Left ventricle myocardium superior (tissue), 1 donor: ENCODE measurements at regions not wholly inside any gene's neighbourhood (a gene's known extent, or its start where the extent isn't known, plus 50 kb on each side); places are given as distances from the start of the nearest gene placed in this dataset.
"Not testable (repeated sequence)": the region's sequence is repeated elsewhere in the genome, so short reads cannot be mapped to it uniquely, and the experiment has no call there.

Experiments
- ATAC-seq: fragments of 200-7000 bp; cut with Tn5 transposase; one replicate; pipeline ENCODE4 v1.9.1; 2020; ENCODE audit warnings: mild to moderate bottlenecking, moderate library complexity
- DNase-seq: peaks from one replicate; pipeline ENCODE4 v3.0.0-alpha.2; 2020
- intact Hi-C: fragments of 100-400 bp; cut with micrococcal nuclease; formaldehyde crosslinking; loops from one replicate; pipeline ENCODE4 v1.11.0; 2022
- donor health status: DM: no; HTN: yes; CAD: no; lungs with severe emphysema.

DNA sequence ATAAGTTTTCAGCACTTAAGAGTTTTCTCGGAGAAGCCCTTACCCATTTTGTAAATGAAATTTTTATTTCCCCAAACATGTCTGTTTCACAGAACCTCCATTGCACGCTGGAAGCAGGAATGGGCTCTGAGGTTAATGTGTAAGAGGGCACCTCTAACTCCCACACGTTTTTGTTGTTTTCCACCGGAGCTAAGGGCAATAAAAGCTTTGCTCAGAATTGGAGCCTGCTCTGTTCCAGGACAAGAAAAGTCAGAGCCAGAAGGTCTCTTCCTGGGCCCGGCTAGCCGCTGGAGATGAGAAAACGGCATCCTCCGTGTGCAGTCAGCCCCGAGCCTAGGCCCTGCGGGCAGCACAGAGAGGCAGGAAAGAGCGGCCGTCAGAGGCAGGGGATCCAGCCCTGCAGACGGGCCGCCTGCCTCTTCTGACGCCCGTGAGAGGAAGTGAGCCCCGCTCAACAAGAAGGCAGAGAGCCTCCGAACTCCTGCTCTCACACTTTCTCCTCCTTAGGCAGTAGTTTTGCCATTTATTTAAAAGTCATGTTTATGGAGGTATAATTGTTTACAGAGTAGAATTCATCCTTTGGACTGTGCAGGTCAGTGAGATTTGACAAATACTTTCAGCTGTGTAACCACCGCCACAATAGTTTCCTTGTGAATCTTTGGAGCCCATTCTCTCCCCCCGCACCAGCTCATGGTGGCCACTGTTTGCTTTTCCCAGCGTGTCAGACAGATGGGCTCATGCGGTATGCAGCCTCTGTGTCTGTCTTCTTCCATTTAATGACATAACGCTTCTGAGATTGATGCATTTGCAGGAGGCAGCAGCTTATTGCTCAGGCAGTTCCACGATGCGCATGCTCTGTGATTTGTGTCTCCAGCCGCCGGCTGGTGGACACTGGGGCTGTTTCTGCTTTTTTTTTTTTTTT is 117.3 kb downstream of the GALR1 start:
- DNase-seq (peak; percentile 52), ATAC-seq (peak; percentile 67)
- intact Hi-C loops: no loop called here

GRCh38 chr18:77369644-77370043 is 120.0 kb downstream of the GALR1 start:
- intact Hi-C loops: no loop called here
- DNase-seq: no peak
- no peak for ATAC-seq

DNA sequence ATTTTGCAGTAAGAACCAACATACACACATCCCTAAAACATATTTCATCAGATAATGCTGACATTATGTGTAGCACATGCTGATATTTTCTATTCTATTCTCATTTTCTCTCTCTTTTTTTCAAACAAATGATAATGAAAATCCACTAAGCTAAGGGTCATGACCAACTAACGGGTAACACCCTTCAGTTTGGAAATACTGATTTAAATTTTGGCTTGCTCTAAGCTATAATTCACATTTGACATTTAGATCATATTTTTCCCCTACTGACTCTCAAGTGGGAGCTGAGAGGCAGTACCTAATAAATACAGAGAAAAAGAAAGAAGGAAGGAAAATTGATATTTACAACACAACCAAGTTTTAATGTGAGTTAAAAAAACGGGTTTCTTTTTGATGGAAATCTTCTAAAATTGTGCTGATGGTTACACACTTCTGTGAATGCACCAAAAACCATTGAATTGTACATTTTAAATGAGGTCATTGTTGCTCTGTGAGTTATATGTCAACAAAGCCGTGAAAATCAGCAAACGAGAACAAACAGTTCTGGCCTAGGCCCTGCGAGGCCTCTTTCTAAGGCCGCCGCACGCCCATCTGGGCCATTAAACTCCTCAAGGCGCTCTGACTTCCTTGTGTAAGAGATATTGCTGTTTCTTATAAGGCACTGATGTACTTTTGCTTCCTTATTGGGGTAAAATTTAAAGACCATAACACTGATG is 124.2 kb downstream of the GALR1 start:
- intact Hi-C loops: no loop called here
- ATAC-seq (peak; percentile 83), DNase-seq (peak; percentile 39)

DNA sequence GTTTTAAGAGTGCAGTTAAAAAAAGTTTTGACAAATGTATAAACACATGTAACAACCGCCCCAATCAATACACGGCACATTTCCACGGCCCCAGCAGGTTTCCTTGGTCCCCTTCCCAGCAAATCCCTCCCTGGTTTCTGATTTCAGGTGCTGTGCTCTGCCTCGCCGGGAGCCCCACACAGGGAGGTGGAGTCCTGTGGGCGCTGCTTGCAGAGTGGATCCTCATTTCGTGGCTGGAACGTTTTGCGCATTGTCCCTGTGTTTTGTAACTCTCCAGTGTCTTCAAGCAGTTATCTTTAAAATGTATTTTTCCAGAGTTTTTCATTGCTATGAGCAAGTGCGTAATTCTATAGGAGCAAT is 124.8 kb downstream of the GALR1 start:
- ATAC-seq (no peak), DNase-seq (no peak)
- intact Hi-C loops: no loop called here

- DNase-seq: no peak
- intact Hi-C loops: no loop called here
- no peak for ATAC-seq
Measured at GRCh38 chr18:77376043-77376732, 126.5 kb downstream of the GALR1 start.

- intact Hi-C loops: no loop called here
- no peak for DNase-seq
- ATAC-seq: no peak
Measured at GRCh38 chr18:77376733-77377094, 127.1 kb downstream of the GALR1 start.

- DNase-seq: no peak
- ATAC-seq: no peak
- intact Hi-C loops: no loop called here
Measured at GRCh38 chr18:77377813-77378212, 128.2 kb downstream of the GALR1 start.

- ATAC-seq: no peak
- intact Hi-C loops: no loop called here
Measured at GRCh38 chr18:77379976-77380509, 130.4 kb downstream of the GALR1 start.

GRCh38 chr18:77380695-77381094 is 131.0 kb downstream of the GALR1 start:
- intact Hi-C loops: no loop called here
- ATAC-seq: no peak
- DNase-seq: no peak

More at GRCh38 chr18:77379976-77380509, 130.4 kb downstream of the GALR1 start:
- no peak for DNase-seq

DNA sequence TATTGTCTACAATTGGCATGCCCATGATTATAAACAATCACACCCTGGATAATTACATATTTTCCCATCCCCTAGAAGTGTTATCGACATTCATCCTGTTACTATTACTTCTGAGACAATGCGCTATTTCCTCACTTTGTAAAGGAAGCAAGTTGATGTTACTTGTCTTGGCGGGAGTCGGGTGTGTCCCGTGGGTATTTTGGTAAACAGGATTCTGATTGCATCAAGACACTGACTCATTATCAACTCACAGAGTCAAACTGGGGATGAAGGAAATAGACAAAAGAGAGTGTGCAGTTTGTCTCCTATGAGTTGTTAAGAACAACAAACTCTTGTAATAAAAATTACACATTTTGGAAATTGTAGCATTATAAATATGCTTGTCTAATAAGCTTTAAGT is 142.7 kb downstream of the GALR1 start:
- ATAC-seq (no peak), DNase-seq (no peak)
- intact Hi-C loops: no loop called here

- ATAC-seq (no peak), DNase-seq (no peak)
- intact Hi-C loops: no loop called here
Measured at GRCh38 chr18:77393519-77393918, 143.9 kb downstream of the GALR1 start.

DNA sequence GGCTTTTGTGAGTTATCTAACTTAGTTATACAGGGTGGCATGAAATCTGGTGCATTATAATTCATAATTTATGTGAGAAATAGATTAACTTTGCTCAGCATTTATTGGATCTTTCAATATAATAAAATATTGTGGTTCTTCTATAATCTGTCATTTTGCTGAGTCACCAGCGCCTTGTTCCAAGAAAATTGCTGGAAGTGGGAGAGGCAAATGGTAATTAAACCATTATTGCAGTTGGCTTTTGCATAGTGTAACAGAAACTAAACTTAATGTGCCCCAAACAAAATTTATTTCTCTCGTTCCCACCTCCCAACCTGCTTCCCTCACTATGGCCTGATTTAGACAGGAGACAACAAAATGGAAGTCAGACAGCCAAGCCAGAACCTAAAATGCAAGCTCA is 146.3 kb downstream of the GALR1 start:
- intact Hi-C loops: no loop called here
- DNase-seq (no peak), ATAC-seq (no peak)

DNA sequence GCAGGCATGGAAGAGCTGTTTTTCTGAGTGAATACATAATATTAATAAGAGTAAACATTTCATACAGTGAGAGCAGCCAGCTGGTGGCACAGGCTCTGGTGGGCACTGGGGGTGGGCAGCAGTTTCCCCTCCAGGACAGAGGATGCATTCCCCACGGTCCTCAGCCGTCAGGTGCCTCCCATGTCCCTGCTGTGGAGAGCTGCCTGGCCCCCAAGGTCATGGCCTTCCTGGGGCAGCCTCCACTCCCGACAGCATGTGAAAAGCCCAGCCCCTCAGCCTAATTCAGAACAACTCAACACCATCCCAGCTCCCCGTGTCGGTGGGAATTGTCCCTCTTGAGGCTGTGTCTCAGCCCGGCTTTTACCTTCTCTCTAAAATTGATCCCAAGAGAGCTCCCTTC is 147.4 kb downstream of the GALR1 start:
- ATAC-seq (no peak), DNase-seq (no peak)
- intact Hi-C loops: no loop called here

DNA sequence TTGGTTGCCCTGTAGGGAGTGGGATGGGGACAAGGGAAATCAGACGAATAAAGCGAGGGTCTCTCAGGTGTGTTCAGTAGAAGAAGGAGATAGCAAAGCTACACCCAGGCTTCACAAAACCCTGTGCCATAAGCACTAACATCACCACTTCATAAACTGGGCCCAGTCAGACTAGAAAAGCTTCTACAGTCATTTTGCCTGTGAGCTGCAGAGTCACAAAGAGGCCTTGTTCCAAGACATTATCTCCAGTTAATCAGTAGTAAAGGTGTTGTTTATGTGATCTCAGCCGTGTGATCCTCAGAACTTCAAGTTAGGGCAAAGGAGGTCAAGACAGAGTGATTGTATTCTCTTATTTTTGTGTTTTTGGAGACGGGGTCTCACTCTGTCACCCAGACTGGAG is 148.0 kb downstream of the GALR1 start:
- intact Hi-C loops: no loop called here
- ATAC-seq: no peak
- DNase-seq: no peak

- ATAC-seq (no peak), DNase-seq (no peak)
- intact Hi-C loops: no loop called here
Measured at GRCh38 chr18:77400561-77400960, 150.9 kb downstream of the GALR1 start.

- ATAC-seq (no peak), DNase-seq (no peak)
- intact Hi-C loops: no loop called here
Measured at GRCh38 chr18:77401173-77401572, 151.5 kb downstream of the GALR1 start.

DNA sequence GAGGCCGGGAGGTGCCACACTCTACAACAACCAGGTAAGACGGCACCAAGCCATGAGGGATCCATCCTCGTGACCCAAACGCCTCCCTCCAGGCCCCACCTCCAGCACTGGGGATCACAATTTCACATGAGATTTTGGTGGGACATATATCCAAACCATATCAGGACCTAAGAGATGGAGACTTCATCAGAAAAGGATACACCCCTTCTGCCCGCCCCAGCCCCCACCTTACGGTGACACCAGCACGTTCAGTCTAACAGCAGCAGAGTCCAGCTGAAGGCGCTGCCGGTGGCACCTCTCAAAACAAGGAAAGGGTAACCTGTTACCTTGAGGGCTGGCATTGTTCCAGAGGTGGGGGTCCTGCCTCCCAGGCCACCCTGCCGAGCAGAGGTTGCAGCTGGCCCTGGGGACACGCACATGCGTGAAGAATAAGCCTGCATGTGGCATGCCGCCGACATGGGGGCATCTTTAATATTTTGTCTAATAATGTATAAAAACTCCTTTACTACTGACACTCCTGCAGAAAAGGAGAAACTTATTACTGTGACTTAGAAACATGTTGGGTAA is 154.4 kb downstream of the GALR1 start:
- DNase-seq: no peak
- no peak for ATAC-seq
- intact Hi-C loops: no loop called here

DNA sequence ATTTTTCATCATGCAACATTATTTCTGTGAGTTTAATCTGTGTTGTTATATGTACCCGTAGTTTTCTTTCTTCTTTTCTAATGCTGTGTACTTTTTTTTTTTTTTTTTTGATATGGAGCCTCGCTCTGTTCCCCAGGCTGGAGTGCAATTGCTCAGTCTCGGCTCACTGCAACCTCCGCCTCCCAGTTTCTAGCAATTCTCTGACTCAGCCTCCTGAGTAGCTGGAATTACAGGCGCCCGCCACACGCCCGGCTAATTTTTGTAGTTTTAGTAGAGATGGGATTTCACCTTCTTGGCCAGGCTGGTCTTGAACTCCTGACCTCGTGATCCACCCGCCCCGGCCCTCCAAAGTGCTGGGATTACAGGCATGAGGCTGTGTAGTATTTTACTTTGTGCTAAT is 155.4 kb downstream of the GALR1 start:
- DNase-seq (no peak), ATAC-seq (no peak)
- intact Hi-C loops: no loop called here

GRCh38 chr18:77407733-77408132 is 158.1 kb downstream of the GALR1 start:
- intact Hi-C loops: no loop called here

GRCh38 chr18:77421546-77421945 is 171.9 kb downstream of the GALR1 start:
- intact Hi-C loops, DNase-seq, ATAC-seq: not testable (repeated sequence)

More at GRCh38 chr18:77407733-77408132, 158.1 kb downstream of the GALR1 start:
- DNase-seq (no peak), ATAC-seq (no peak)
